ENCODE measurements at regions not wholly inside any gene's neighbourhood (a gene's known extent, or its start where the extent isn't known, plus 50 kb on each side); places are given as distances from the start of the nearest gene placed in this dataset.
"Not testable (repeated sequence)": the region's sequence is repeated elsewhere in the genome, so short reads cannot be mapped to it uniquely, and the experiment has no call there.

DNA sequence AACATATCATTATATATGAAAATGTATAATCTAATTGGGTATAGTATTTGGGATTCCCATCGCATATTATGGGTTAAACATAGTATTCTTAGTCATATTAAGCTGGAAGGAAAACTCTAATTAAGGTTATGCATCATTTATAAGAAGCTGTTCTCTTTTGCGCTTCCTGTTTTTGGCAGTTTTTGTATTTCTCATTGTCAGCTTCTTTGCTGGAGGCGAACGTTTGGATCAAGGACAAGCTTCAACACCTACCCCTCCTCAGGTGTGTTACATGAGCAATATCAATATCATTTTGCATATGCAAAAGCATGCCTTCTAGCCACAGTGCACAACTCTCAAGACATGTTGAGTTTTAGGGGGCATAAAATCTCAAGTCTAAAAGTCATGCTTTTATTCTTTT is 439.8 kb downstream of the TDRD3 start:
- 83 to 92% methylated on average over 4 of the region's 4 CpGs for WGBS, 2 donors (ENCODE audit: low coverage in 1 of 2)

DNA sequence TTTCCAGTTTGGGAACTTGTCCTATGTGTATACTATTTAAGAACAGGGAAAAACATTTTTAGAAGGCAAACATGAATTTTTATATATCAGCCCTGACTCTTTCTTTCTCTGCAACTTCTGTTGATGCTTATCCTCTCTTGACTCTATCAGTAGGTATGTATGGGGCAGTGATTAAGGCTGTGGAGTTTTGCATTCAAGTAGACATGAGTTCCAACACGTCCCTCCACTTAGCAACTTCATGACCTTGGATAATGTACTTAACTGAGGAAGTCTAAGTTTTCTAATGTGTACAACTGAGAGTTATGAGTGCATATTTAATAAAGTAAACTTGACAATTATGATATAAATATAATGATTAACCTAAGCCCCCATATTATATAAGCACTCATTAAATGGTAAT is 414.6 kb downstream of the TDRD3 start:
- intact Hi-C loops (cut with DNase I; ENCODE audit: low total_unique reads): no loop called here
- Histone ChIP-seq H3K4me1 (no peaks in the 10 kb centered on the region), H3K27ac (no peak overlapping the region), H3K27me3 (no peaks in the 10 kb centered on the region), H3K4me3 (no peak overlapping the region), H3K36me3 (no peaks in the 10 kb centered on the region), H3K9me3 (no peaks in the 10 kb centered on the region)
- DNase-seq: no peak
- 50 to 75% methylated on average over 1 of the region's 1 CpG for WGBS, 2 donors (ENCODE audit: low coverage in 1 of 2)
- TF ChIP-seq CTCF (IDR thresholded peaks at IDR 0.05) (no peak), EP300 (IDR thresholded peaks at IDR 0.05; ENCODE audit: low read depth) (no peak), POLR2A (IDR thresholded peaks at IDR 0.05) (no peak), POLR2AphosphoS5 (IDR thresholded peaks at IDR 0.05) (no peak)
- in situ Hi-C loops (cut with MboI; ENCODE audit: low pct_ligation_motif_present in 1 of 4, low pct_unique_long_range_greater_than_20kb in 1 of 4, low sequenced_read_pairs in 3 of 4): no loop called here

More for the DNA sequence above, 439.8 kb downstream of the TDRD3 start:
- Histone ChIP-seq H3K4me1 (no peaks in the 10 kb centered on the region), H3K4me3 (no peak overlapping the region), H3K27me3 (no peaks in the 10 kb centered on the region), H3K36me3 (no peaks in the 10 kb centered on the region), H3K9me3 (no peaks in the 10 kb centered on the region), H3K27ac (no peak overlapping the region)
- intact Hi-C loops (cut with DNase I; ENCODE audit: low total_unique reads) (no loop called here), in situ Hi-C loops (cut with MboI; ENCODE audit: low pct_ligation_motif_present in 1 of 4, low pct_unique_long_range_greater_than_20kb in 1 of 4, low sequenced_read_pairs in 3 of 4) (no loop called here)
- no peak for DNase-seq
- TF ChIP-seq POLR2AphosphoS5 (IDR thresholded peaks at IDR 0.05) (no peak), POLR2A (IDR thresholded peaks at IDR 0.05) (no peak), CTCF (IDR thresholded peaks at IDR 0.05) (no peak), EP300 (IDR thresholded peaks at IDR 0.05; ENCODE audit: low read depth) (no peak)

DNA sequence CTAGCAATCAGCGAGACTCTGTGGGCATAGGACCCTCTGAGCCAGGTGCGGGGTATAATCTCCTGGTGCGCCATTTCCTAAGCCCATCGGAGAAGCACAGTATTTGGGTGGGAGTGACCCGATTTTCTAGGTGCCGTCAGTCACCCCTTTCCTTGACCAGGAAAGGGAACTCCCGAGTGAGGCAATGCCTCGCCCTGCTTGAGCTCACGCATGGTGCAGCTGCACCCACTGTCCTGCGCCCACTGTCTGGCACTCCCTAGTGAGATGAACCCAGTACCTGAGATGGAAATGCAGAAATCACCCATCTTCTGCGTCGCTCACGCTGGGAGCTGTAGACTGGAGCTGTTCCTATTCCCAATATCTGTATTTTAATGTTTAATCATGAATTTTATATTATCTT is 408.6 kb downstream of the TDRD3 start:
- H3K27me3 ChIP-seq; DNase-seq; H3K4me1 ChIP-seq; H3K9me3 ChIP-seq; intact Hi-C loops (cut with DNase I; ENCODE audit: low total_unique reads); H3K27ac ChIP-seq; H3K4me3 ChIP-seq; H3K36me3 ChIP-seq; in situ Hi-C loops (cut with MboI; ENCODE audit: low pct_ligation_motif_present in 1 of 4, low pct_unique_long_range_greater_than_20kb in 1 of 4, low sequenced_read_pairs in 3 of 4): not testable (repeated sequence)
- 94 to 100% methylated on average over 3 to 13 of the region's 13 CpGs for WGBS, 2 donors (ENCODE audit: low coverage in 1 of 2)

GRCh38 chr13:60798503-60798902 is 401.5 kb downstream of the TDRD3 start:
- intact Hi-C loops (cut with DNase I; ENCODE audit: low total_unique reads): no loop called here
- DNase-seq: no peak
- H3K36me3 ChIP-seq: no peaks in the 10 kb centered on the region
- 69 to 73% methylated on average over 4 of the region's 4 CpGs for WGBS, 2 donors (ENCODE audit: low coverage in 1 of 2)
- in situ Hi-C loops (cut with MboI; ENCODE audit: low pct_ligation_motif_present in 1 of 4, low pct_unique_long_range_greater_than_20kb in 1 of 4, low sequenced_read_pairs in 3 of 4): no loop called here
- no peak for TF ChIP-seq POLR2AphosphoS5 (IDR thresholded peaks at IDR 0.05)
- no peak for TF ChIP-seq CTCF (IDR thresholded peaks at IDR 0.05)
- no peak for TF ChIP-seq POLR2A (IDR thresholded peaks at IDR 0.05)
- no peak for TF ChIP-seq EP300 (IDR thresholded peaks at IDR 0.05; ENCODE audit: low read depth)
- no peak overlapping the region for H3K4me3 ChIP-seq
- no peaks in the 10 kb centered on the region for H3K27me3 ChIP-seq
- H3K27ac ChIP-seq: no peak overlapping the region
- no peaks in the 10 kb centered on the region for H3K4me1 ChIP-seq
- no peaks in the 10 kb centered on the region for H3K9me3 ChIP-seq

- H3K27ac ChIP-seq: no peak overlapping the region
- H3K4me3 ChIP-seq: no peak overlapping the region
- intact Hi-C loops (cut with DNase I; ENCODE audit: low total_unique reads): no loop called here
- no peaks in the 10 kb centered on the region for H3K27me3 ChIP-seq
- TF ChIP-seq CTCF (IDR thresholded peaks at IDR 0.05) (no peak), POLR2AphosphoS5 (IDR thresholded peaks at IDR 0.05) (no peak), POLR2A (IDR thresholded peaks at IDR 0.05) (no peak), EP300 (IDR thresholded peaks at IDR 0.05; ENCODE audit: low read depth) (no peak)
- H3K9me3 ChIP-seq: no peaks in the 10 kb centered on the region
- WGBS, 2 donors (ENCODE audit: low coverage in 1 of 2): 73 to 74% methylated on average over 2 of the region's 2 CpGs
- no peaks in the 10 kb centered on the region for H3K36me3 ChIP-seq
- H3K4me1 ChIP-seq: no peaks in the 10 kb centered on the region
- DNase-seq: no peak
- in situ Hi-C loops (cut with MboI; ENCODE audit: low pct_ligation_motif_present in 1 of 4, low pct_unique_long_range_greater_than_20kb in 1 of 4, low sequenced_read_pairs in 3 of 4): no loop called here
Measured at GRCh38 chr13:60797112-60797511, 400.1 kb downstream of the TDRD3 start.

All from transverse colon (tissue), 4 donors.